Upper lobe of left lung (tissue), 6 donors: ENCODE measurements at regions not wholly inside any gene's neighbourhood (a gene's known extent, or its start where the extent isn't known, plus 50 kb on each side); places are given as distances from the start of the nearest gene placed in this dataset.
A peak's percentile ranks its signal among the peaks of the same experiment; 100 is the strongest.

Source experiments
- ATAC-seq, 2 donors: fragments of 200-7000 bp; cut with Tn5 transposase; one replicate each; pipeline ENCODE4 v1.9.1; 2022; ENCODE audit warnings: mild to moderate bottlenecking in 2 of 2, moderate library complexity in 2 of 2; ENCODE audit not compliant: low FRiP score in 2 of 2
- DNase-seq, 2 donors: peaks; one replicate each; pipeline ENCODE4 v3.0.0-alpha.2; 2019 to 2020
- H3K27ac ChIP-seq, 4 donors: fragments of 200-600 bp; sonication (generic); one replicate each; pipeline ENCODE4 v1.5.1; 2016 to 2019
- H3K27me3 ChIP-seq, 4 donors: fragments of 200-600 bp; sonication (generic); one replicate each; pipeline ENCODE4 v1.5.1; 2017 to 2019
- H3K36me3 ChIP-seq, 4 donors: fragments of 200-600 bp; sonication (generic); one replicate each; pipeline ENCODE4 v1.5.1; 2016 to 2019
- H3K4me1 ChIP-seq, 4 donors: fragments of 200-600 bp; sonication (generic); one replicate each; pipeline ENCODE4 v1.5.1; 2018 to 2019
- H3K4me3 ChIP-seq, 4 donors: fragments of 200-600 bp; sonication (generic); one replicate each; pipeline ENCODE4 v1.5.1; 2017 to 2019; ENCODE audit warnings: mild to moderate bottlenecking in 2 of 4, moderate library complexity in 1 of 4
- H3K9me3 ChIP-seq, 4 donors: fragments of 200-600 bp; sonication (generic); one replicate each; pipeline ENCODE4 v1.5.1; 2018 to 2019
- CTCF ChIP-seq, 6 experiments: fragments of 450-650 bp in 4 of 6; fragments of 200-600 bp in 2 of 6; sonication (generic) in 2 of 6; IDR thresholded peaks; one replicate each; pipeline ENCODE4 v1.5.1; 2016 to 2019; ENCODE audit warnings: antibody characterized with exemption in 6 of 6
- EP300 ChIP-seq, 4 donors: sonication (generic); formaldehyde crosslinking; IDR thresholded peaks; one replicate each; pipeline ENCODE4 v1.5.1; 2017; ENCODE audit warnings: antibody characterized with exemption in 4 of 4, control low read depth in 2 of 4
- POLR2A ChIP-seq, 4 donors: fragments of 450-650 bp; IDR thresholded peaks; one replicate each; pipeline ENCODE4 v1.5.1; 2016 to 2017; ENCODE audit warnings: antibody characterized with exemption in 4 of 4, mild to moderate bottlenecking in 2 of 4
- POLR2AphosphoS5 ChIP-seq, 2 donors: sonication (generic); formaldehyde crosslinking; IDR thresholded peaks; one replicate each; pipeline ENCODE4 v1.5.1; 2017; ENCODE audit warnings: antibody characterized with exemption in 2 of 2
- WGBS, 2 donors: methylation state at CpG; one replicate each; pipeline ENCODE4 v1.1.5; 2017 to 2018; 5-methylcytosine and 5-hydroxymethylcytosine counted together
- donor health status: DM: no; HTN: no; CAD: no; lungs with moderate emphysema.
- donor health status: DM: no; HTN: yes; CAD: no; lungs with severe emphysema.

- Histone ChIP-seq H3K4me3 (no peak overlapping the region), H3K27me3 (no peaks in the 10 kb centered on the region), H3K36me3 (no peaks in the 10 kb centered on the region), H3K27ac (no peak overlapping the region), H3K9me3 (no peaks in the 10 kb centered on the region), H3K4me1 (peaks cover 0 to 5% (median 2%) of the 10 kb centered on the region in 4 donors)
- TF ChIP-seq CTCF (IDR thresholded peaks at IDR 0.05) (no peak), EP300 (IDR thresholded peaks at IDR 0.05) (no peak), POLR2AphosphoS5 (IDR thresholded peaks at IDR 0.05) (no peak), POLR2A (IDR thresholded peaks at IDR 0.05) (no peak)
- 79 to 97% methylated on average over 2 of the region's 2 CpGs for WGBS, 2 donors
- ATAC-seq (no peak), DNase-seq (no peak)
Observed at GRCh38 chr4:53776141-53776540, 184.9 kb upstream of the LNX1 start.

- Histone ChIP-seq H3K4me1 (peaks cover 0 to 5% (median 0%) of the 10 kb centered on the region in 4 donors), H3K27me3 (no peaks in the 10 kb centered on the region), H3K9me3 (no peaks in the 10 kb centered on the region), H3K27ac (no peak overlapping the region), H3K36me3 (no peaks in the 10 kb centered on the region), H3K4me3 (no peak overlapping the region)
- ATAC-seq (no peak), DNase-seq (no peak)
- no peak for TF ChIP-seq POLR2A (IDR thresholded peaks at IDR 0.05)
- TF ChIP-seq POLR2AphosphoS5 (IDR thresholded peaks at IDR 0.05), result no peak
- TF ChIP-seq CTCF (IDR thresholded peaks at IDR 0.05), result no peak
- TF ChIP-seq EP300 (IDR thresholded peaks at IDR 0.05), result no peak
- WGBS, 2 donors, result 85 to 92% methylated on average over 4 of the region's 4 CpGs
Observed at GRCh38 chr4:53775381-53775780, 184.1 kb upstream of the LNX1 start.

GRCh38 chr4:53771326-53771725, 180.0 kb upstream of the LNX1 start:
- no peaks in the 10 kb centered on the region for H3K36me3 ChIP-seq
- no peak overlapping the region for H3K27ac ChIP-seq
- WGBS, 2 donors, result 36 to 62% methylated on average over 3 of the region's 3 CpGs
- no peaks in the 10 kb centered on the region for H3K9me3 ChIP-seq
- no peak overlapping the region for H3K4me3 ChIP-seq
- H3K27me3 ChIP-seq, result no peaks in the 10 kb centered on the region
- no peak for ATAC-seq
- no peak for DNase-seq
- H3K4me1 ChIP-seq, result no peaks in the 10 kb centered on the region
- TF ChIP-seq CTCF (IDR thresholded peaks at IDR 0.05) (no peak), POLR2A (IDR thresholded peaks at IDR 0.05) (no peak), POLR2AphosphoS5 (IDR thresholded peaks at IDR 0.05) (no peak), EP300 (IDR thresholded peaks at IDR 0.05) (no peak)

- Histone ChIP-seq H3K9me3 (no peaks in the 10 kb centered on the region), H3K4me3 (no peak overlapping the region), H3K27ac (no peak overlapping the region), H3K27me3 (no peaks in the 10 kb centered on the region), H3K36me3 (no peaks in the 10 kb centered on the region), H3K4me1 (peaks cover 0 to 8% (median 2%) of the 10 kb centered on the region in 4 donors)
- TF ChIP-seq POLR2AphosphoS5 (IDR thresholded peaks at IDR 0.05), result peak in 1 of 2 donors; percentile 40
- no peak for TF ChIP-seq POLR2A (IDR thresholded peaks at IDR 0.05)
- DNase-seq (no peak), ATAC-seq (peak in 1 of 2 donors; percentile 33)
- 71 to 75% methylated on average over 2 of the region's 2 CpGs for WGBS, 2 donors
Observed at GRCh38 chr4:53767482-53767881, 176.2 kb upstream of the LNX1 start.

- DNase-seq (no peak), ATAC-seq (no peak)
- Histone ChIP-seq H3K9me3 (no peaks in the 10 kb centered on the region), H3K27ac (peak overlapping the region in 2 of 4 donors; percentile 5 to 33), H3K36me3 (no peaks in the 10 kb centered on the region), H3K27me3 (no peaks in the 10 kb centered on the region), H3K4me1 (peaks cover 0 to 8% (median 2%) of the 10 kb centered on the region in 4 donors), H3K4me3 (no peak overlapping the region)
- TF ChIP-seq CTCF (IDR thresholded peaks at IDR 0.05) (no peak), POLR2AphosphoS5 (IDR thresholded peaks at IDR 0.05) (no peak), POLR2A (IDR thresholded peaks at IDR 0.05) (no peak), EP300 (IDR thresholded peaks at IDR 0.05) (no peak)
- 50 to 54% methylated on average over 3 of the region's 3 CpGs for WGBS, 2 donors
Observed at GRCh38 chr4:53764761-53765490, 173.6 kb upstream of the LNX1 start.
